Stimulated activated CD4-positive, alpha-beta T cell treated with anti-CD3 and anti-CD28 coated beads, Interleukin-4, amount 100 ng/mL, for 24 hours (primary cell): ENCODE measurements at regions not wholly inside any gene's neighbourhood (a gene's known extent, or its start where the extent isn't known, plus 50 kb on each side); places are given as distances from the start of the nearest gene placed in this dataset.
"Not testable (repeated sequence)": the region's sequence is repeated elsewhere in the genome, so short reads cannot be mapped to it uniquely, and the experiment has no call there.

ENCODE experiments used
- DNase-seq: peaks from one replicate; pipeline ENCODE4 v3.0.0-alpha.2; 2020

GRCh38 chr2:224260372-224261020, 141.4 kb downstream of the FAM124B start:
- DNase-seq, result no peak

GRCh38 chr2:224259831-224260230, 142.1 kb downstream of the FAM124B start:
- DNase-seq, result no peak

GRCh38 chr2:224258059-224258458, 143.8 kb downstream of the FAM124B start:
- no peak for DNase-seq

GRCh38 chr2:224257156-224257555, 144.8 kb downstream of the FAM124B start:
- no peak for DNase-seq

GRCh38 chr2:224253464-224253863, 148.4 kb downstream of the FAM124B start:
- DNase-seq, result no peak

GRCh38 chr2:224252631-224253030, 149.3 kb downstream of the FAM124B start:
- no peak for DNase-seq

- no peak for DNase-seq
These were observed 152.9 kb downstream of the FAM124B start for GRCh38 chr2:224248944-224249371.

- no peak for DNase-seq
These were observed 159.3 kb downstream of the FAM124B start for GRCh38 chr2:224242561-224242960.

GRCh38 chr2:224241812-224242211, 160.1 kb downstream of the FAM124B start:
- DNase-seq, result no peak

- DNase-seq, result no peak
These were observed 160.9 kb downstream of the FAM124B start for GRCh38 chr2:224241001-224241400.

GRCh38 chr2:224223851-224224555, 177.9 kb downstream of the FAM124B start:
- no peak for DNase-seq

GRCh38 chr2:224222974-224223373, 178.9 kb downstream of the FAM124B start:
- DNase-seq, result no peak

GRCh38 chr2:224222291-224222690, 179.6 kb downstream of the FAM124B start:
- no peak for DNase-seq

GRCh38 chr2:224221455-224221913, 180.4 kb downstream of the FAM124B start:
- no peak for DNase-seq

GRCh38 chr2:224220586-224221255, 181.2 kb downstream of the FAM124B start:
- no peak for DNase-seq

- DNase-seq, result no peak
These were observed 180.7 kb upstream of the SERPINE2 start for GRCh38 chr2:224219781-224220180.

- DNase-seq, result no peak
These were observed 178.9 kb upstream of the SERPINE2 start for GRCh38 chr2:224217962-224218347.

GRCh38 chr2:224217233-224217961, 178.3 kb upstream of the SERPINE2 start:
- no peak for DNase-seq

- DNase-seq, result not testable (repeated sequence)
These were observed 176.5 kb upstream of the SERPINE2 start for GRCh38 chr2:224215611-224216010.

- no peak for DNase-seq
These were observed 174.3 kb upstream of the SERPINE2 start for GRCh38 chr2:224213396-224213795.

- no peak for DNase-seq
These were observed 172.7 kb upstream of the SERPINE2 start for GRCh38 chr2:224211791-224212190.

- no peak for DNase-seq
These were observed 172.0 kb upstream of the SERPINE2 start for GRCh38 chr2:224211181-224211480.
